HuH-7 (cell line): ENCODE measurements at regions not wholly inside any gene's neighbourhood (a gene's known extent, or its start where the extent isn't known, plus 50 kb on each side); places are given as distances from the start of the nearest gene placed in this dataset.
"Not testable (repeated sequence)": the region's sequence is repeated elsewhere in the genome, so short reads cannot be mapped to it uniquely, and the experiment has no call there.

Experiments
- DNase-seq: peaks from one replicate; pipeline ENCODE4 v3.0.0; 2011; ENCODE audit warnings: low spot score

- DNase-seq = no peak
Observed at GRCh38 chr2:120628248-120628647, 107.4 kb upstream of the GLI2 start.

DNA sequence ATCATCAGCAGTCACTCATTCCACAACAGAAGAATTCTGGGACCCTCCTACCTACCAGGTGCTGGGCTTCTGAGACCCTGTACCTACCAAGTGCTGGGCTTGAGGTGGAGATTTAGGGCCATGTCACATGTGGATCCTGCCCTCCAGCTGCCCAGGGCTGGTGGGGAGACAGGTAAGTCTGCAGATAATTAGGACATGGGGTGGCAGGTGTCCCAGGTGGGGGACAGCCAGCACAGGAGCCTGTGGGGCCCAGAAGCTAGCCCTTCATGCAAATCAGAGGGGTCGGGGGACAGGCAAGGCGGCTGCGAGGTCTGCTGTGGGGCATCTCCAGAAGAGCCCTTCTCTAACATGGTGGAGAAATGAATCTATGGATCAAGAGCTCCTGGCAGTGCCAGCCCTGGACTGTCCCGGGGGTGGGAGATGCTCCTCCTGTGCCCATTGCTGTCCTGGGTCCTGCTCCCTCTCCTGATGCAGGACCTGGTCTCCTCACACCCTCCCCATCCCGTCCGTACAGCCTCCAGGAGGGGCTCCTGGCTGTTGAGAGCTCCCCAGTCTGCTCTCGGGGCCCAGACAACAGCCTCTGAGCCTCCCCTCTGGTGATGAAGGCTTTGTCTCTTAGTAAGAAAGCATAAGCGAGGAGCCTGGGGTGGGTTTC, 106.3 kb upstream of the GLI2 start:
- DNase-seq = no peak

- no peak for DNase-seq
Observed at GRCh38 chr2:120630031-120630701, 105.5 kb upstream of the GLI2 start.

DNA sequence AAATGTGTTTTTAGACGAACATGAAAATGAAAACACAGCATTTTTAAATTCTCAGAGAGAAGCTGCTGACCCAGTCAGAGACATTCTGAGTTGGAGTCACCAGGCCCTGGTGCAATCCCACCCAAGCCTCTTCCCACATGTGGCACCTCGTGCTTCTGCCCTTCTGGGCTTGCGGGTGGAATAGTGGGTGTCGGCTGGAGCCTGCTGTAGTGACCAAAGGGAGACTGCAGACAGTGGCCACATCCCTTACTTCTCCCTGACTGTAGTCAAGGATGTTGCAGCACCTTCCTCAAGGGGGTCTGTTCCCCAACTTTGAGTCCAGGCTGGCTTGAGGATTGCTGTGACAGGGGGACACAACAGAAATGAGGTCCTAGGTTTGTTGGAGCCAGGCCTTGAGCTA, 104.4 kb upstream of the GLI2 start:
- no peak for DNase-seq

DNA sequence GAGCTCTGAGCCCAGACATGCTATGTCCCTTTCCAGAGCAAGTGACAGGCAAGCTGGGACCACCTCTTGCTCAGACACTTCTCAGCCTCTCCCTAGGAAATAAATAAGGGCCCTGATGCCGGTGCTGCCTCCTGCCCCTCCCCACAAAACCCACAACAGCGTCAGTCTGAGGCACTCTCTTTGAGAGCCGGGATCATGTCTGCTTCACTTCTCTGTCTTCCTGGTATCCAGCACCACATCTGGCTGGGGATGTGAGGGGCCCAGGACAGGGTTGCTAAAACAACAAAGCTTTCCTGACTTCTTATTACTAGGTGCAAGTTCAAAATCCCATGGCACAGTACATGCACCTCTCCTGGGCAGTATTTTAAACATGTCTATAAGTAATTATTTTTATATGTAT, 103.9 kb upstream of the GLI2 start:
- no peak for DNase-seq

GRCh38 chr2:120632796-120633646, 102.6 kb upstream of the GLI2 start:
- DNase-seq = no peak

- no peak for DNase-seq
Observed at GRCh38 chr2:120634533-120634932, 101.1 kb upstream of the GLI2 start.

DNA sequence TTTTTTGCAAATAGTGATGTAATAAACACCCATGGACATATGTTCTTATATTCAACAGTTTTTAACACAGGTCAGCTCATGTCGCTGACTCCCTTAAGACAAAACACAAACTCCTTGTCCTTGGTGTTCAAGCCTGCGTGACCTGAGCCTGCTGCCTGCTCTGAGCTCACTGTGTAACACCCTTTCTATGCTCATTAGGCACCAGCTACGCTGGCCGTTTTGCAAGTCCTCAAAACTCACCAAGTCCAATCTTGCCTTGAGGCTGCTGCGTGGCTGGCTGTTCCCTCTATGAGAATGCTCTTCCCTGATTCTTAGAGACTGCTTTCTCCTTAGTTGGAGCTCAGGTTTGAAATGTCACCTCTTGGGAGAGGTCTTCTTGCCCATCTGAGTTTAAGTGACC, 100.5 kb upstream of the GLI2 start:
- no peak for DNase-seq

DNA sequence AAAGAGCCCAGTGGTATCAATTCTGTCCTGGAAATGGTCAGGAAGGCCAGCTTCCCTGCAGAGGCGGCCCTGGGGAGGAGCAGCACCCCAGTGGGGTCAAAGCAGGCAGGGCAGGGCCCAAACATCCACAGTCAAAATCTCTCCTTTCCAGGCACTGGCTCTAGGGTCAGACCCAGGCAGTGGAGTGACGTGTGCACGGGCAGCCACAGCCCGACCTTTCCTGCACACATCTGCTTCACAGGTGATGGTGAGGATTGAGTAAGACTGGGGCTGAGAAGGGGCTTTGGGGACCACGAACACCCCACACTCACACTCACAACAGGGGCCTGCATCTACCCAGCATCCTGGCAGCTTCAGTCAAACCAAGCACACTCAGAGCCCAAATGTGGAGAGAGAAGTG, 97.8 kb upstream of the GLI2 start:
- DNase-seq = no peak

DNA sequence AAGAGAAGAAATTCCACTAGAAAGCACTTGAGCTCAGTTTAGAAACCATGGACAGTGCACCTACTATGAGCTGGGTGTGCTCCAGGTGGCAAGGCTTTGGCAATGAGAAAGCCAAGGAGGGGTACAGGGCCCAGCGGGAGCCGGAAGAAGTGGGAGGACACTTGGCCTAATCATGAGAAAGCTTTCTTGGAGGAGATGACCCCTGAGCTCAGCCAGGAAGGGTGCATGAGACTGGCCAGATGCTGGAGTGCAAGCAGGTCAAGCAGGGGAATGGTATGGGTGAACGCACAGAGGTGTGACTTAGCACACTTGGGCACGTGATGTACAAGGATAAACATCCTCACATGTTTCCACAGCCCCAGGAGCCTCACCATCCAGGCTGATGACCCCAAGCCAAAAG, 97.2 kb upstream of the GLI2 start:
- DNase-seq = no peak

GRCh38 chr2:120641366-120641771, 94.3 kb upstream of the GLI2 start:
- DNase-seq = no peak

- DNase-seq = no peak
Observed at GRCh38 chr2:120642646-120643045, 93.0 kb upstream of the GLI2 start.

GRCh38 chr2:120646994-120647393, 88.7 kb upstream of the GLI2 start:
- no peak for DNase-seq

GRCh38 chr2:120647487-120647886, 88.2 kb upstream of the GLI2 start:
- no peak for DNase-seq

- not testable (repeated sequence) for DNase-seq
Observed at GRCh38 chr2:120649381-120649780, 86.3 kb upstream of the GLI2 start.

DNA sequence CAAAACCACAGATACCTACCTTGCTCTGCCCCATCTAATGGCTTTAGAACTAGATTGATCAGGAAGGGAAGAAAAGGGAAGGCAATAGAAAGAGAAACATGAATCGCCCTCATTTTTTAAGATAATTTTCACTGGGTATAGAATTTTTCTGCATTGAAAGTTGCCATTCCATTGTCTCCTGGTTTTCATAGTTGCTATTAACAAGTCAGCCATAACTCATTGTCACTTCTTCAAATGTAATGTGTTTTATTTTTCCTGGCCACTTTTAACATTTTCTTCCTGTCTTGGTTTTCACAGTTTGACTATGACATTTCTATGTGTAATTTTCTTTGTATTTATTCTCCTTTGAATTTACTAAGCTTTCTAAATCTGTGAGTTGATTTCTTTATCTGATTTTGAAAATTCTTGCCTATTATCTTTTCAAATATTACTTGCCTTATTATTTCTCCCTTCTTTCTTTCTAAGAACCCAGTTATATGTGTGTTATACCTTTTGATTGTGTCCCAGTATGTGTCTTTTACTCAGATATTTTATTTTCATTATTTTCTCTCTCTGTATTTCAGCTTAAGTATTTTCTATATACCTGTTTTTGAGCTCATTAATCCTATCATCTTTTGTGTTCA, 85.5 kb upstream of the GLI2 start:
- DNase-seq = no peak

DNA sequence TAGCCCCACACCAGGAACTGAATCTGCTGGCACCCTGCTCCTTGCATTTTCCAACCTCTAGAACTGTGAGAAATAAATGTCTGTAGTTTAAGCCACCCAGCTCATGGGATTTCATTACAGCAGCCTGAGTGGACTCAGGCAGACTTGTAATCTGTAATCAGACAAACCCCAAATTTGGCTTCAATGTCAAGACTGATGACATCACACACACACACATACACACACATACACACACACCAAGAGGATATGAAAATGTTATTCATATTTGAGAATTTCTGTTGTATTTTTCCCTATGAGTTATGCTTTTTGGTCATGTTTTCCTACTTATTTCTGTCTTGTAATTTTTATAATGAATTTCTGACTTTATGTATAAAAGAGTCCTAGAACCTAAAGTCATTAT, 83.8 kb upstream of the GLI2 start:
- DNase-seq = no peak

DNA sequence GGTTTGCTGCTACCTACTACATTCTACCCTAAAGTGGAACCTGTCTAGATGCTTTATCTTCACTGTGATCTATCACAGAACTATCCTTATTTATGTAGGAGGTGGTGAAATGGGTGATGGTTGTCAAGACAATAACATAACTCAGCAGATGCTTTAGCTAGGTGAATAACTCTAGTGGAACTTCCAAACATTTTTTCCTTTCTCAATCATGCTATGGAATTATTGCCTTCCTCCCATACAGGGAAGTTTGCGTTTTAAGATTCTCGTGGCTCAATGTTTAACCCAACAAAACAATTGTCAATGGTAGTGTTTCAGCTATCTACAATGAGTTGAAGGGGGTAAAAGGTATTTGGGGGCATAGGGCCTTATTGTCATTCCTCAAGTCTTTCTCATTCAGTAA, 82.6 kb upstream of the GLI2 start:
- no peak for DNase-seq

GRCh38 chr2:120653871-120654270, 81.8 kb upstream of the GLI2 start:
- DNase-seq = no peak

- no peak for DNase-seq
Observed at GRCh38 chr2:120654381-120655134, 81.1 kb upstream of the GLI2 start.

DNA sequence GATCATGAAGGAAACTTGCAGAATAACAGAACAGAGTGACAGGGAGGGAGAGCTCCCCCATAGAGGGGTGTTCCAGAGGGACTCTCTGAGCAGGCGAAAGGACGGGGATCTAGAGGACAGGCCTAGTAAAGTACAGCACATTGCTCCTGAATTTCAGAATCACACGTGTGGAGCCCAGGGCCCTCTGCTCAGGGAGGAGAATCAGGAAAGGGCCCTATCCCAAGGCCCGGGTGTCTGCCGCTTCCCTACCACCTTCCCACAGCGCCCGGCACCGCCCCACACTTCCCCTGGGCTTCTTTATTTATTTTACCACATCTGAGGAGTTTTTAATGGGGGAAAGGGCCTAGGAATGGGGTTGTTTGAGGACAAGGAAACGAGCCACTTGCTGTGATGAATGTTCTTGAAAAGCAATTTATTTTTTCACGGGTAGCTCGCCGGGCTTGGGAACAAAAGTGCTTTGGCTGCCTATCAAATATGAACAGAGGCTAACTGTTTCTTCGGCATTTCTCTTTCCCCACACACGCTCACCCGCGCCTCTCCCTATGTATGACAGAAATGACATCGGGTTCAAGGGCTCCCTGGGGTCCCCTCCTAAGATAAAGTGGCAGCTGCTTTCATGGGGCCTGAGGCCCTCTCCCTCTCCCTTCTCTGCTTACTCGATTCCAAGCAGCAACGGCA, 79.3 kb upstream of the GLI2 start:
- DNase-seq = no peak
